ELF-1 (cell line): ENCODE measurements at regions not wholly inside any gene's neighbourhood (a gene's known extent, or its start where the extent isn't known, plus 50 kb on each side); places are given as distances from the start of the nearest gene placed in this dataset.

ENCODE experiments used
- DNase-seq: peaks from one replicate; pipeline ENCODE4 v3.0.0-alpha.2; 2016; ENCODE audit warnings: low read depth, low spot score

DNA sequence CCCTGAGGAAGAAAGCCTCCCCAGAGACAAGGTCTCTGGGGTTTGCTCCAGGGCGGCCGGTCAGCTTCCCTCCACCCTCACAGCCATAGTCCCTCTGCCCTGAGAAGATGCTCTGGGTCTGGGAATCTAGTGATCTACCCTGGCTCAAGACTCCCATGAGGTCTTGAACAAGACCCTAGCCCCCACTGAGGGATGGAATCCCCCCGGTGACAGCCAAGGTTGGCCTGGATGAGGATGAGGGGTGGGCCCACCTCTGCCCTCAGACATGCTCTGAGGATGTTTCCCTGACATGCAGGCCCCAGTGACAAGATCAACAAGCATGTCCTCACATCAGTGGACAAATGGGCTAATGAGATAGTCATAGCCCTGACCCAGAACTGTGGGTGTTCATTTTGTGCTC, 138.6 kb downstream of the C5orf15 start:
- no peak for DNase-seq

DNA sequence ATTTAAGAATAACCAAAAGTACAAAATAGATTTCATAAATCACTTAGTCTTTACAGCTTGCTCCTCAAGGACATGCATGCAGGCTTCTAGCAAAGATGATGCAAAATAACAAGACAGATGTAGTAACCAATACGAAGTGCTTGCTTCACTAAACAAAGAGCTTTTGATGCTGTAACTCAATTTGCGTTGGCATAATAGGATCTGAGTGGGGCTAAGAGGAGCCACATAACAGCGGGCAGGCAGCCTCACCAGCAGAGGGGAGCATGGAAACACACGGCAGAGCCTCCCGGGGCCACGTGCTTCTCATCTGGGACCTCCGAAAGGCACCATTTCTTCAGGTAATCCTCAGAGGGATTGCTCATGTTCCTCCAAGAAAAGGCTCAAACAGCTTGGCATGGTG, 139.7 kb downstream of the C5orf15 start:
- no peak for DNase-seq

DNA sequence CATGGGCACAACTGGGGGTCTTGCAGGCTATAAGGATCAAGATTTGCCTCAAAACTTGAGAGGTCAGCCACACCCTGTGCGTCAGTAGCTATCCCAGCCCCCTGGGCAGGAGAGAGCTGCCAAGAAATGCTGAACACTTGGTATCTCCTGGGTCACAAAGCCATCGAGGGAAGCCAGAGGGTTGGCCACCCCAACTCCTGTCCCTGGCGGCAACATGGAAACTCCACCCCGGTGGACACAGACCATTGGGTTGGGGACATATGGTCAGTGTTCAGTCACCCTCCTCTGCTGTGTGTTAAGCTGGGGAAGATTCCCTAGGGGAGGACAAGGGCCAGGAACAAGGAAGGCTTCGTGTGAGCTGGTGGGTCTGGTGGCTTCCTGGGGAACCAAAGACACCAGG, 140.6 kb downstream of the C5orf15 start:
- no peak for DNase-seq

DNA sequence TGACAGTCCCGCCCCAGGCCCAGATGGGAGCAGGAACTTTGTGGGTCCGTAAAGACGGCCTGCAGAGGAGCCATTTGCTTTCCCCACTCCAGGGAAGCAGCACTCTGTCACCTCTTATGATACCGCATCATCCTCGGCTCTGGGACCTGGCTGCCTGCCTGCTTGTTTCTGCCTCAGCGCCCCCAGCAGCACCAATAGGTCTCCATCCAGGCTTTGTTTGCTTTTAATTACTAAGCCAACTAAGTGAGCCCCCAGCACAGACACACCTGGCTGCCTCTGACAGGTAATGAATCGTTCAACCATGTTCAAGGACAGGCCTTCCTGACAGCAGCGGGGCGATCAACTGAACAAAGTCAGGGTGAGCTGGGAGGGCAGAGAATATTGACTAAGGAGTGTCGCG, 141.4 kb downstream of the C5orf15 start:
- no peak for DNase-seq

DNA sequence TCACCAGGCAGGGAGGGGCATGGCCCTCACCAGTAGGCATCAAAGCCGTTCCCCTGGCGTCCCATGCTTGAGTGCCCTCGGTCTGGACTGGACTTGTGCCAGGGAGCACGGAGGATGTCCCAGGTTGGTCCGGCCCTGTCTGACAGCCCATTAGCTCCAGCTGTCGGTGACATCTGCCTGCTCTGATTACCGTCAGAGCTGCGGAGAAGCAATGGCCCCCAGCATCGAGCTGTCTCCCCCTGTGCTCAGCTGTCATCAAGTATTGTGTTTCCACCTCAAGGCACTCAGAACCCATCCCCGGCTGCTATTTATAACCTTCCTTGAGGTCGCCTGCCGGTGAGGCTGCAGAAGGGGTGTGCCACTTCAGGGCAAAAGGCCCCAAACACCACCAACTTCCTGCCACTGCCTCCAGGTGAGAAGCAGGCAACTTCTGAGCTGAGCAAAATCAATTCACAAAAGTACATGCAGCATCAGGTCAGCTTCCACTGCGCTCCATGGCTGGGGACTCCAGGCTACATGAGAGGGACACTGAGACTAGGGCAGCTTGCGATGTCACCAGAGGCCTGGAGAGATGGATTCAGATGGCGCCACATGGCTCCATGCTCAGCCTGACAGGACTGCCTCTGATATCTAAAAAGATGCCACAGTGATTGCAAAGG, 142.7 kb downstream of the C5orf15 start:
- DNase-seq = no peak

DNA sequence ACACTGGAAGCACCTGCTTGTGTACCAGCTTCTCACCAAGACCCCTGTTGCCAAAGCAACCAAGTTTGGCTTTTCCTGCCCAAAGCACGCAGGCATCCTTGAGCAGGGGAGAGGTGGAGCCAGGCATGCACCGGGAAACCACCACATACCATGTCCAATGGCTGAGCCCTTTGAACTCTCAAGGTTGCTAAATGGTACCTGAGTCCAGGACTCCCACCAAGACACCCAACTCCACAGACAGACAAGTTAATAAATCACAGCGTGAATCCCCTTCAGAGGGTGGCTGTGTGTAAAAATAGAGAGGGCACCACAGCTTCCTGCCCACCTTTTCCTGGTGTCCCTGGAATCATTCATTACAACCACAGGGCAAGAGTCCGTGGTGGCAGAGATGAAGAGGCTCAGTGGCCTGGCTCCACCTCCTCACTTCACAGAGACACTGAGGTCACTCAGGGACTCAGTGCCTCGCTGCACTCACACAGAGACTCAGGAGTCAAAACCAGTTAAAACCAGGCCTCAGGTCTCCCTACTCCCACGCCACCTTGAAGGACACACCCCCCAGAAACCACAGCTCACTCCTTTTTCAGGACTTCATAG, 143.7 kb downstream of the C5orf15 start:
- DNase-seq = no peak

DNA sequence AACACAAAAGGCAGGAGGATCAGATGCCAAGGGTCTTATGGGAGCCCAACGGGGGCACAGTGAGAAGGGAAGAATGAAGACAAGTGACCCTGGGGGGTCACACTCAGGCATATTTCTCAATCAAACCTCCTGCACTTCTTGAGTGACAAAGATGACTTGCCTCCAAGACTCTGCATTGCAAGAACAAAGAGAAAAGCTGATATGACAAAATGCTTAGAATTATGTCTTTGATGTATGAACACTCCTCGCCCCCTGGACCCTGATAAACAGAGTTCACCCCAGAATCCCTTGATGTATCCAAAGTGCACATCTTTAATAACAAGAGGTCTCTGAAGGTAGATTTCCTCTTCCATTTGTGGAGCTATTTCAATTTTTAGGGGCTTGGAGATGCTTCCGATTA, 146.5 kb downstream of the C5orf15 start:
- no peak for DNase-seq

DNA sequence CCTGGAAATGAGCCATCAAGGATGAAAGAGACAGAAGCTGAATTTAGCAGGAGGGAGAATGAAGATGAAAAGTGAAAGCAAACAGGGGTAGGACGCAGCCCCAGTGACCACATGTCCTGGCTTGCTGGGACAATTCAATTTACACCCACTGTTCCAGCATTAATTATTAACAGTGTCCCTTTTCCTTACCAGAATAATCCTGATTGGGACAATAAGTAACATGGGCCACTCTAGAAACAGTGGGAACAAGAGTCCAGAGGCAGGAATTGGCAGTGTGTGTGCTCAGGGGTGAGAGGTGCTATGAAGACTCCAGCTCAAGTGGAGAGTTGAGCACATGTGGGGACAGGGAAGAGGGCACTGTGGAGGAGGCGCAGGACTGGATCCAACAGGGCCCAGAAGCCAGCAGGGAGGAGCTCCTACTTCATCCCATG, 147.1 kb downstream of the C5orf15 start:
- no peak for DNase-seq

DNA sequence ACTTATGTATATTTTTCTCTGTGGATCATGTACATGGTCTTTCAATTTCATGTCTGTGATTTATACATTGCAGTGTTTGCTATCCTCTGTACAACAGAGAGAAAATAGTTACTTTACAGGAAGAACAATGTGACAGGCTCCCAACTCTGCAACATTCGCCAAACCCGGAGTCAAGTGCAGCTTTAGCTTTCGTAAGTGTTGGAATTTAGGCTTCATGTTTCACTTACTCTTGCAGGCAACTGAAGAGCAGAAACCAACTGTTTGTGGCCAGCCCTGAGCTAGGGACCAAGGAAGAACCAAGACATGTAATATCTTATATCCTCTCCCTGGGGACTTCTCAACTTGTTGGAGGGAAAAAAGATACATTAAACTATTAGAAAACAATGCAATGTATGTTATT, 147.9 kb downstream of the C5orf15 start:
- DNase-seq = no peak

DNA sequence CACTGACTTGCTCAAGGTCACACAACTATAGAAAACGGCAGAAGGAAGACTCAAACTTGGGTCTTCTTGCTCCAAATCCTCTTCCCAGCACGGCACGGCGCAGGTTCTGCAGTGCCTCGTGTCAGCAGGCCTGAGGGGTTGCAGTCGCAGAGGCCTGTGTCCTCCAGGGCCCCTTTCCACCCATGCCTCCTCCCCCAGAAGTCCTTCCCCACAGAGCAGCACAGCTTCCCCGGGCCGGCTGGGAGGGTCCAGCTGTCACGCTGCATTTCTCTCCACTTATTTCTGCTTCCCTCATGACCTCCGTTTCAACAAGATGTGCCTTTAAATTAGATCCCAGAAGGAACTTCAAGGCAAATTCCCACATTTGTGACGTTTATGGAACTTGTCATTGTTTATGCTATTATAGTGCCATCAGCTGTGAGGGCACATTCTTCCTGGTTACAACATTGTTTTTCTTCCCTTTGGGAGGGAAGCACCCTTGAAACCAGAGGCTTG, 148.4 kb downstream of the C5orf15 start:
- no peak for DNase-seq

DNA sequence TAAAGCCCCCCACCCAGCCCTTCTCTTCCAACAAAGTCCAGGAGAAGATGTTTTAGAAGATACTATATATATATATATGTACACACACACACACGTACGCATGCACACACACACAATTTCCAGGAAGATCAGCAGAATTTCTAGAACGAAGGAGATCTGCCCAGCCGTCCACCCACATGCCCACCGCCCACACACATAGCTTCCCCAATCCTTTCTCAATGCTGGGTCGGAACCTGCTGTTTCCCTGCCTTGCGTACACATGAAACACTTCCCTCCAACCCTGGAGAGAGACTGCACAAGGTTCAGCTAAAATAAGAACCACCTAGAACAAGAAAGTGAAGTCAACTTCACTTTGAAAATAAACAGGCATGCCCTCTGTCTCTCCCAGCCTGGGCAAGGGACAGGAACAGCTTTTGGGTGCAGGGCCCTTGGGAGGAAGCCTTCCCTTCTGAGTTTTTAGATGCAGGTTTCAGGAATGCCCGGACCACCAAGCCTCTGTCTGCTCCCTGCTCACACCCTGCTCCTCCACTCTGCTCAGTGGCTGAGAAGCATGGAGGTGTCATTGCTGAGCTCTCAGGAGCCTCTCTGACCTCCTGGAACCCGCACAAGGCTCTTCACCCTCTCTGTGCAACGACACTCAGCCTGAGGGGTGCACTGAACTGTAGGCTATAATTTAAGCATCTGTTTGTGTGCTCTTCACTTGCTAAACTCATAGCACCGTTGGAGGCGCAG, 149.4 kb downstream of the C5orf15 start:
- DNase-seq = no peak

DNA sequence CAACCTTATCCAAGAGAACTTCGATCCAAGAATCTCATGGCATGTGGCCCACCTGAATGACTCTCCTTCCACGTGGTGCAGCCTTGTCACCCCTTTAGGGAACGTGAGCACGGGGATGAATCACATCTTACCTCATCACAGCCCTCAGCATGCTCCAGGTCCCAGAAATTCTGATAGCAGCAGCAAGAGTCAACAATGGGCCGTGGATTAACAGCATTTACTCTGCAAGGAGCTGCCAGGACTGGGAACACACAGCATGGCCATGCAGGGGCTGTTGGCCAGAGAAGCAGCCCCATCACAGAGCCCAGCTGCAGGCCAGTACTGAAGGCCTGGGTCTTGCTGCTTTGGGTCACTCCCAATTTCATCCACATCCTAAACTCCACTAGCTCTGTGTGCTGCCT, 150.4 kb downstream of the C5orf15 start:
- DNase-seq = no peak

DNA sequence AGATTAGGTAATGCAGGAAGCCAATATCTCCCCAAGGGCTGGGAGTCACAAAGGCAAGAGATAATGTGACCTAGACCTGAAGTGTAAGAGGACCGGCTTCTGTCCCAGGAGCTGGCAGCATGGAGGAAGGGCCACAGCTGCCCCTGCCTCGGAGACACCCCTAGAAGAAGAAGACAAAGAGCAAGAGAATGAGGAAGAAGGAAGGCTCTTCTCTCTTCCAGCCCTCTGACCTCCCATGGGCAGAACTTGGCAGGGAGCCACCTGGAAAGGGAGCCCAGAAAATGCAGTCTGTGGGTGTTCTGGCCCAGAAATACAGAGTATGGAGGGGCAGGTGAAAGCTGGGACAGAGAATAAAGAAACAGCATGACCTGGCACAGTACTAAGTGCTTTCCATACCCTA, 151.0 kb downstream of the C5orf15 start:
- no peak for DNase-seq

DNA sequence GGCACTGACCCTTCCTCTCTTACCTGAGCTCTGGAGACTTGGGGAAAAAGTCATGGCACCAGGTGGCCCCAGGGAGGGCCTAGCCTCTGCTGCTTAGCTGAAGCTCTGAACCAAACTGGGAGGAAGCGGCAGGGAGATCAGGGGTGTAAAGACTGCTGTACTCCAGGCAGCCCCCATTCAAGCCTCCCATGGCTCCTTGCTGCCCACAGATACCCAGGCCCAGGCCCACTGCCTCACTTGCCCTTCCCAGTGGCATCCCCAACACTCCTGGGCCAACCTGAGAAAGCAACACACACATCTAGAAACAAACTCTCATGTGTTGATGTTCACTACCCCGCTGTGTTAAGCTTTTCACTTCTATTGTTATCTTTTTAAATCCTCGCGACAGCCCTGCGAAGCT, 151.6 kb downstream of the C5orf15 start:
- no peak for DNase-seq

DNA sequence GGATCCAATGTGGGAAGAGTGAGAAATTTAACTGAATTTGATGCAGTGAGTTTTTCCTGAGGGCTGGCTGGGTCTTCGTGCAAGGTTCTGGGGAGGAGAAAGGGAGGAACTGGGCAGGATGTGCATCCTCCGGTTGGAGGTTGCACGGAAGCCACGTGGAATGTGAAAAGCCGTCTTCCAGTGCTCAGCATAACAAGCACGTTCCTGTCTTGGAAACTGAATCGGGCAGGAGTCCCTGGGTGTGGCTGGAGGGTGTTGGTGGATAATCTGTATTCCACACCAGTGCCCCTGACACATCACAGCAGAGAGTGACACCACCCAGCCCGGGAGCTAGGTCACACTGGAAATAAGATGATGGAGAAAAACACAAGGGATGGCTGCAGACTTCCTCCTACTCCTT, 154.3 kb downstream of the C5orf15 start:
- no peak for DNase-seq

DNA sequence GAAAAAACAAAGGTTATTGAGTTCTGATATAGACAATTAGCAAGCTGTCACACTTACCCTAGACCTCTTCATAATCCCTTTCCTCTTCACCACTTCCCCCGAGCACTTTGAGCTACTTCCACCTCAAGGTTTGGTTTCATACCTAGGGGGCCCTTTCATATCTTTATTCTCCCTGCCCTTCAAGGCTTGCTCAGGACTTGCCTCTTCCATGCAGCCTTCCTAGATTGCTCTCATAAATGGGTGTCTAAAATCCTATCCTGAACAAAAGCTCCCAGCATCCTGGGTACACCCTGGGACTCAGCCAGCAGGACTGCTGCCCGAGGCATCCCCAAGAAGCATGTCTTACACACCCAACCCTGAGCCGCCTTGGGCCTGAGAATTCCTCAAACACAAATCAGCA, 157.3 kb downstream of the C5orf15 start:
- no peak for DNase-seq

DNA sequence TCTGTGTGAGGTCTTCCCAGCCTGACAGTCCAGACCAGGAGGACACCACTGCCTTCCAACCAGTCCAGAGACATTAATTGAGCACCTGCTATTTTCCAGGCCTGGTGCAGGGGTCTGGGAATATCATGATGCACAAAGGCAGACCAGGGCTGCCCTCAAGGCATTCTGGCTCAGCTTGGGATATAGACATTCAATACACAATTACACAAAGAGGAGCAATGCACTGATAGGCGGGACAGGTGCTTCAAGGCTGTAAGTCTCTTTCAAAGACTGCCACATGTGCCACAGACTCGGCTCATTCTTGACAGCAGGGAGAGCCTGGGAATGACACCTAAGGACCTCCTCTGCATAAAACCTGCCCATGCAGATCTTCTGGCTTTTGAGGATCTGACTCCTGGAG, 158.6 kb downstream of the C5orf15 start:
- no peak for DNase-seq

DNA sequence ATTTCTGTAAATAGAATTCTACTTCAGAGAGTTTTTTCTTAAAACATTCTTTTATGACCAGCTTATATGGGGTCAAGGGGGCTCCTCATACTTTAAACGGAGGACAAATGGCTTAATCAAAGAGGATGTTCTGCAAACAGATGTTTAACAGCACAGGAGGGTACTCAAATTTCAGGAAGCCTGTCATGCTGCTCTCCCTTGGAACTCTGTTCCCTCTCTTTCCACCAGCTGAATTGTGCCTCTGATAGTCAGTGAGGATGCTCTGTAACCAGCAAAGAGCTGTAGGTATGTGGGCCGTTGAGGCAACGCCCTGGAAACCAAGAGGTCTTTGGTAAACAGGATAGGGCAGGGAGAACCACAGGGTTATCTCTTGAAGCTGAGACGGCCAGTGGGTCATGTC, 161.1 kb downstream of the C5orf15 start:
- DNase-seq = no peak

DNA sequence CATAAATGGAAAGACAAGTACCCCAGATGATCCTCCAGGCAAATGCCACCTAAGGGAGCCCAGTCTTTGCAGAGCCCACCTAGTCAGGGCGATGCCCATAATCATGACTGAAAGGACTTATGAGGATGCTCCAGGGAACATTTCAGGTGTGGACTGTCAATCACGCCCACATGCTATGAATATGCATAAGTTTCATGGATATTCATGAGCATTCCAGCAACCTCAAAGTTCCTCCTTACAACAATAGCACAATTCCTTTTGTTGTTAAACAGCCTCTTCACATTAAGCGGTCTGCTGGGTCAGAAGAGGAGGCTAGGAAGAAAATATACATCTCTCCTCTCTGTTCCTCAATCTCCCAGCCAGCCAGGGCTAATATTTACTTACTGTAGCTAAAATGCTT, 161.6 kb downstream of the C5orf15 start:
- no peak for DNase-seq

DNA sequence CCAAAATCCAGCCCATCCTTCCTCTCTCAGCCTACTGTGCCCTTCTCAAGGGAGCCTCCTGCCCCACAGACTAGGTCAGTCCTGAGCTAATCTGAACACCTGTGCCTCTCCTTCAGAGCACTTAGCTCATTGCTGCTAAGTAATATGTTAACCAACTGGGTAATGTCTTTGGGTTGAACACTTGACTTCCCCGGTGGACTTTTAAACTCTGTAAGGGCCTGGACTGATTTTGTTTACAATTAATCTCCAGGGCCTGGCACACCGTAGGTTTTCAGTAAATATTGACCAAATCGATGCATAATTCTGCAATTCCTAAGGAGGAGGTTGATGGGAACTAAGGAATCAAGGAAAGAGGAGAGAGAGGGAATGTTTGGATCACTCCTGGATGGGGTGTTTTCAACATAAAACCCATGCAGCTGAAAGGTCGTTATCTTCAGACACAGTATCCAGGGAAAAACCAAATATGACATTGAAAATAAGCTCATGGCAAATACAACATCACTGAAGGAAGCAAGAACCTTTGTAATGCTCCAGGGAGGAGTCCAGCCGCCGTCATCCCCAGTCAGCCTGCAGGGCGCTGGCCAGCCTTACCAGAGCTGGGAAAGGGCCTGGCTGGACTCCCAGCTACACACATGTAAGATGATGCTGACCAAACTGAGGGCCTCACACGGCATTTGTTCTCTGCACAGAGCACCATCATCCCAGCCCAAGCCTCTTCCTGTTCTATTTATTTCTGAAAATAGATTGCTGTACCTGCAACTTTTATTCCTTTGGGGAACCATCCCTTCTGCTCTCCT, 166.3 kb downstream of the C5orf15 start:
- DNase-seq = no peak

DNA sequence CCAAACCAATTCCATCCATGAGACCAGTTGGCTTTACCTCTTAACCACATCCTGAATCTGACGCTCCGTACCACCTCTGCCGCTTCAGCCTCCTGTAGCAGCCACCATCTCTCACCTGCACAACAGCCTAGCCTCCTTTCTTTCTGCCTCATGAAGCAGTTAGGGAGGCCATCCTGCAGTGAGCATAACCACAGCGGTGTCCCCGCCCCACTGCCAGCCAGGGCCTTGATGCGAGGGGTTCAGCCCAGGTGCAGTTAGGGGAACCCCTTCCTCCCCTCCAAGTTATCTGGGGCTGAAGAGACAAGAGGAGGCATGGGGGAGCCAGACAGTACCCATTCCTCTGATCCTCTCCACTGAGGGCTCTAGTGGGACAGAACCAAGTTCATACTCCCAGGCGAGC, 167.0 kb downstream of the C5orf15 start:
- DNase-seq = no peak

DNA sequence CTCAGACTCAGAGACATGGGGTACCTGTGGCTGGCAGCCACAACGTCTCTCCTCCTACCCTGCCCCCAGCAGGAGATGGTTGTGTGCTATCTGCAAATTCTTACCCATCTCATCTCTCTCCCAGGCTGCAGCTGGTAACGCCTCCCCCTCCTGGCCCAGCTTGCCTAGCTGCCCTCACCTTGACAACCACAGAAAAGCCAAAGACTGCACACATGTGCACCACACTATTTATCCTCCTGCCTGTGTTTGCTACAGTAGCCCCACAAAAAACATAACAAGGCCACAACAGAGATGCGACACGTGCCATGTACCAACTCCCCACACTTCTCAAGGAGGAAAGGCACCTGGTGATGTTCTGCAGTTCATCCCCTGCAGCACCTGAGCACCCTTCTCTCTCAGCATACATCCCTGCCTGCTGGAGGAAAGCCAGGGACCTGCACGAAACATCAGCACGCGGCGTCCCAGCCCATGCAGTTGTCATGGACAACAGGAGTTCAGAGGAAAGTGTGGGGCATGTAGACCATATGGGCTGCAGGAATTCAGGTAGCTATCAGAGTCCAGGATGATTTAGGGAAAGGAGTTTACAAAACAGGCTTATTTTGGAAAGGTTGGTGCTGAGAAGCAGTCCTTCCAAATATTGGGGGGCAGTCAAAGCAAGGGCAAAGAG, 168.7 kb downstream of the C5orf15 start:
- no peak for DNase-seq
